H1 (cell line): ENCODE measurements at regions not wholly inside any gene's neighbourhood (a gene's known extent, or its start where the extent isn't known, plus 50 kb on each side); places are given as distances from the start of the nearest gene placed in this dataset.

Experiments used
- CTCF ChIA-PET: fragments of 300-600 bp; sonication (Branson Sonifier 250); formaldehyde crosslinking; loops from one replicate; lab custom pipeline; 2021; ENCODE audit not compliant: partially characterized antibody; lab: Charles Lee
- POLR2A ChIA-PET: fragments of 300-600 bp; sonication (Branson Sonifier 250); formaldehyde crosslinking; loops from one replicate; lab custom pipeline; 2021; ENCODE audit warnings: inconsistent platforms; ENCODE audit not compliant: partially characterized antibody; lab: Charles Lee
- DNase-seq, 2 experiments: peaks; one replicate each; pipeline versions ENCODE4 v3.0.0 to v3.0.0-alpha.2; 2010 to 2022; ENCODE audit warnings: low spot score in 2 of 2, low read depth in 1 of 2, mixed read lengths in 1 of 2
- FAIRE-seq: peaks from 2 replicates; lab custom pipeline; 2011; peaks lifted over from hg19 to GRCh38; lab: Jason Lieb, UNC
- H2AFZ ChIP-seq: 2 replicates; pipeline ENCODE4 v1.8.1; 2012; ENCODE audit warnings: low read length, inconsistent platforms
- H2AK5ac ChIP-seq: 2 replicates; pipeline ENCODE4 v1.6.1; 2013; ENCODE audit warnings: low read depth, low read length
- H2BK120ac ChIP-seq: replicated peaks from 2 replicates; pipeline ENCODE3; 2013; ENCODE audit warnings: low read depth, low read length, inconsistent platforms
- H2BK12ac ChIP-seq: 2 replicates; pipeline ENCODE4 v1.6.1; 2013; ENCODE audit warnings: low read depth, low read length
- H2BK15ac ChIP-seq: 2 replicates; pipeline ENCODE4 v1.6.1; 2013; ENCODE audit warnings: low read length
- H2BK20ac ChIP-seq: 2 replicates; pipeline ENCODE4 v1.6.1; 2013; ENCODE audit warnings: low read length
- H2BK5ac ChIP-seq: 2 replicates; pipeline ENCODE4 v1.6.1; 2013; ENCODE audit warnings: low read depth, low read length
- H3K14ac ChIP-seq: 2 replicates; pipeline ENCODE4 v1.6.1; 2013; ENCODE audit warnings: inconsistent platforms; ENCODE audit not compliant: insufficient read length
- H3K18ac ChIP-seq: 2 replicates; pipeline ENCODE4 v1.6.1; 2013; ENCODE audit warnings: low read length; ENCODE audit errors: extremely low read depth
- H3K23ac ChIP-seq: 2 replicates; pipeline ENCODE4 v1.6.1; 2013; ENCODE audit warnings: inconsistent platforms; ENCODE audit not compliant: insufficient read length
- H3K23me2 ChIP-seq: 2 replicates; pipeline ENCODE4 v1.6.1; 2013; ENCODE audit warnings: low read depth, low read length
- H3K27ac ChIP-seq: 2 replicates; pipeline ENCODE4 v1.6.1; 2011; ENCODE audit warnings: low read depth, low read length, inconsistent platforms
- H3K27me3 ChIP-seq, 4 experiments: replicated peaks in 1 of 4; 1 replicate in 1 of 4; 2 replicates in 3 of 4; pipeline versions ENCODE4 v1.6.1 to v1.8.1; 2011 to 2013; ENCODE audit warnings: low read length in 3 of 4, mild to moderate bottlenecking in 3 of 4, inconsistent platforms in 2 of 4, mixed read lengths in 2 of 4, moderate library complexity in 1 of 4; ENCODE audit not compliant: control insufficient read depth in 3 of 4, insufficient read depth in 3 of 4; ENCODE audit errors: extremely low read depth in 1 of 4
- H3K36me3 ChIP-seq, 4 experiments: 2 replicates each; pipeline versions ENCODE4 v1.6.1 to v1.8.1; 2011 to 2013; ENCODE audit warnings: mild to moderate bottlenecking in 4 of 4, low read length in 3 of 4, moderate library complexity in 2 of 4, control low read depth in 1 of 4, inconsistent platforms in 1 of 4; ENCODE audit not compliant: insufficient read depth in 4 of 4, control insufficient read depth in 2 of 4
- H3K4ac ChIP-seq: replicated peaks from 2 replicates; pipeline ENCODE3; 2013; ENCODE audit warnings: low read length, low read depth, mixed read lengths, inconsistent platforms; ENCODE audit not compliant: insufficient read length
- H3K4me1 ChIP-seq, 4 experiments: replicated peaks in 1 of 4; 1 replicate in 1 of 4; 2 replicates in 3 of 4; pipeline versions ENCODE4 v1.6.1 to v1.8.1; 2011 to 2013; ENCODE audit warnings: low read length in 3 of 4, inconsistent platforms in 2 of 4, mixed read lengths in 1 of 4; ENCODE audit not compliant: insufficient read depth in 4 of 4, control insufficient read depth in 3 of 4
- H3K4me2 ChIP-seq, 2 experiments: 2 replicates each; pipeline versions ENCODE4 v1.6.1 to v1.8.1; 2011 to 2013; ENCODE audit warnings: low read depth in 2 of 2, low read length in 2 of 2, control low read depth in 1 of 2, inconsistent platforms in 1 of 2, mild to moderate bottlenecking in 1 of 2; ENCODE audit not compliant: insufficient read depth in 1 of 2
- H3K4me3 ChIP-seq, 4 experiments: fragments of 200-600, 300-600 bp in 1 of 4; sonication (generic), shearing (Covaris generic), sonication (Bioruptor Twin) in 1 of 4; 2 replicates each; pipeline versions ENCODE4 v1.5.1 to v1.8.1; 2011 to 2016; ENCODE audit warnings: low read length in 4 of 4, low read depth in 3 of 4, control low read depth in 2 of 4, inconsistent platforms in 2 of 4, mild to moderate bottlenecking in 2 of 4, mixed read lengths in 1 of 4, moderate library complexity in 1 of 4; ENCODE audit not compliant: insufficient read depth in 2 of 4; ENCODE audit errors: extremely low read depth in 1 of 4
- H3K56ac ChIP-seq: replicated peaks from 2 replicates; pipeline ENCODE3; 2013; ENCODE audit warnings: low read depth, mild to moderate bottlenecking, mixed read lengths, low read length, inconsistent platforms; ENCODE audit not compliant: insufficient read length
- H3K79me1 ChIP-seq: 2 replicates; pipeline ENCODE4 v1.6.1; 2013; ENCODE audit warnings: low read depth, low read length, control low read depth
- H3K79me2 ChIP-seq, 2 experiments: 2 replicates each; pipeline versions ENCODE4 v1.6.1 to v1.8.1; 2012 to 2013; ENCODE audit warnings: low read length in 2 of 2, mild to moderate bottlenecking in 2 of 2, inconsistent platforms in 1 of 2; ENCODE audit not compliant: insufficient read depth in 2 of 2, control insufficient read depth in 1 of 2
- H3K9ac ChIP-seq, 4 experiments: replicated peaks in 1 of 4; 1 replicate in 1 of 4; 2 replicates in 3 of 4; pipeline versions ENCODE4 v1.6.1 to v1.8.1; 2011 to 2013; ENCODE audit warnings: low read depth in 3 of 4, low read length in 3 of 4, control low read depth in 2 of 4, mild to moderate bottlenecking in 2 of 4, moderate library complexity in 2 of 4, inconsistent platforms in 1 of 4; ENCODE audit errors: extremely low read depth in 1 of 4
- H3K9me3 ChIP-seq, 2 experiments: 2 replicates each; pipeline versions ENCODE4 v1.6.1 to v1.8.1; 2012 to 2013; ENCODE audit warnings: mild to moderate bottlenecking in 2 of 2, moderate library complexity in 2 of 2, control low read depth in 1 of 2, inconsistent platforms in 1 of 2, low read depth in 1 of 2, low read length in 1 of 2, mixed read lengths in 1 of 2; ENCODE audit not compliant: insufficient read depth in 2 of 2
- H4K20me1 ChIP-seq, 2 experiments: replicated peaks in 1 of 2; 2 replicates each; pipeline versions ENCODE3 to v1.8.1; 2011 to 2013; ENCODE audit warnings: inconsistent platforms in 2 of 2, low read length in 2 of 2, mild to moderate bottlenecking in 1 of 2; ENCODE audit not compliant: insufficient read depth in 2 of 2, control insufficient read depth in 1 of 2
- H4K5ac ChIP-seq: 2 replicates; pipeline ENCODE4 v1.6.1; 2013; ENCODE audit warnings: low read length, low read depth, mixed read lengths, inconsistent platforms; ENCODE audit not compliant: insufficient read length
- H4K8ac ChIP-seq: 2 replicates; pipeline ENCODE4 v1.8.0; 2013; ENCODE audit warnings: mild to moderate bottlenecking, moderate library complexity, low read length, inconsistent platforms; ENCODE audit not compliant: insufficient read depth; ENCODE audit errors: extremely low read depth
- H4K91ac ChIP-seq: replicated peaks from 2 replicates; pipeline ENCODE3; 2013; ENCODE audit warnings: low read length, mixed read lengths, inconsistent platforms; ENCODE audit not compliant: insufficient read length
- CTCF ChIP-seq, 3 experiments: IDR thresholded peaks; 1 replicate in 2 of 3; 2 replicates in 1 of 3; pipeline versions ENCODE4 v1.5.1 to v1.6.1; 2011; ENCODE audit warnings: low read length in 3 of 3, mild to moderate bottlenecking in 3 of 3, inconsistent platforms in 2 of 3, low read depth in 1 of 3, moderate library complexity in 1 of 3; ENCODE audit not compliant: insufficient read depth in 1 of 3; ENCODE audit errors: control extremely low read depth in 1 of 3
- EZH2 ChIP-seq: fragments of 200-600 bp; sonication (generic); IDR thresholded peaks from 2 replicates; pipeline ENCODE4 v1.7.1; 2012; ENCODE audit warnings: low read depth, mild to moderate bottlenecking, moderate library complexity, low read length, inconsistent platforms; ENCODE audit not compliant: severe bottlenecking
- KDM1A ChIP-seq: fragments of 200-600, 300-600 bp; sonication (generic); IDR thresholded peaks from 2 replicates; pipeline ENCODE4 v1.7.1; 2016; ENCODE audit warnings: mild to moderate bottlenecking, low read length, borderline replicate concordance
- MAX ChIP-seq: IDR thresholded peaks from 2 replicates; pipeline ENCODE4 v1.6.1; 2012; ENCODE audit warnings: inconsistent platforms
- SAP30 ChIP-seq: fragments of 300-600 bp; sonication (generic); IDR thresholded peaks from 2 replicates; pipeline ENCODE4 v1.7.1; 2012; ENCODE audit warnings: low read length, moderate library complexity, mild to moderate bottlenecking, inconsistent platforms; ENCODE audit not compliant: insufficient read depth, insufficient replicate concordance
- SP2 ChIP-seq: IDR thresholded peaks from 2 replicates; pipeline ENCODE4 v1.6.1; 2012; ENCODE audit warnings: mild to moderate bottlenecking, low read length, inconsistent platforms
- SUZ12 ChIP-seq: fragments of 200-600 bp; sonication (generic); IDR thresholded peaks from 2 replicates; pipeline ENCODE4 v1.6.1; 2012; ENCODE audit warnings: mild to moderate bottlenecking, inconsistent platforms, low read length, moderate library complexity, mixed read lengths
- TEAD4 ChIP-seq: IDR thresholded peaks from 2 replicates; pipeline ENCODE4 v1.6.1; 2012; ENCODE audit warnings: low read depth, low read length, inconsistent platforms, mixed read lengths
- USF2 ChIP-seq: IDR thresholded peaks from 2 replicates; pipeline ENCODE4 v1.6.1; 2011; ENCODE audit warnings: low read length, improper control_type of control experiment
- YY1 ChIP-seq: IDR thresholded peaks from 2 replicates; pipeline ENCODE4 v1.6.1; 2011; ENCODE audit warnings: low read depth, mild to moderate bottlenecking, low read length
- WGBS, 2 experiments: shearing (Covaris generic) in 1 of 2; methylation state at CpG; one replicate each; pipeline versions ENCODE4 v1.1.6 to v1.1.7; 2013 to 2015; ENCODE audit warnings: low lambda C conversion rate in 2 of 2, mixed read lengths in 2 of 2, inconsistent platforms in 1 of 2, low coverage in 1 of 2, missing lambda C conversion rate in 1 of 2; ENCODE audit not compliant: insufficient replicate concordance in 2 of 2, insufficient coverage in 1 of 2, insufficient read length in 1 of 2; ENCODE audit errors: extremely low coverage in 1 of 2, missing lambda C conversion rate in 1 of 2; 5-methylcytosine and 5-hydroxymethylcytosine counted together

- no peak for FAIRE-seq
- TF ChIP-seq KDM1A: no peak
- TF ChIP-seq SAP30: no peak
- no peak for TF ChIP-seq SUZ12
- no peak for TF ChIP-seq EZH2
- no peak for TF ChIP-seq USF2
- TF ChIP-seq MAX: no peak
- TF ChIP-seq SP2: no peak
- no peak for TF ChIP-seq CTCF (IDR thresholded peaks at IDR 0.05; ENCODE audit: control extremely low read depth in 1 of 3, insufficient read depth in 1 of 3, low read depth in 1 of 3, low read length in 3 of 3)
- no peak for TF ChIP-seq YY1
- no peak for TF ChIP-seq TEAD4
- TF ChIP-seq, all 59 proteins: peak for 0
Measured at GRCh38 chrX:8916697-8917096, 115.5 kb upstream of the FAM9A start.

More at GRCh38 chrX:8916697-8917096, 115.5 kb upstream of the FAM9A start:
- H4K91ac ChIP-seq: no peak overlapping the region
- no peaks in the 10 kb centered on the region for H3K9me3 ChIP-seq
- no peak overlapping the region for H2AK5ac ChIP-seq
- no peak overlapping the region for H2BK120ac ChIP-seq
- H2BK5ac ChIP-seq: no peak overlapping the region
- H2BK15ac ChIP-seq: no peak overlapping the region
- DNase-seq: no peak
- no peaks in the 10 kb centered on the region for H3K27me3 ChIP-seq
- no peaks in the 10 kb centered on the region for H4K20me1 ChIP-seq
- H3K79me2 ChIP-seq: no peaks in the 10 kb centered on the region
- ChIA-PET CTCF (no interaction called here), POLR2A (no interaction called here)
- H3K23me2 ChIP-seq: no peaks in the 10 kb centered on the region
- H3K79me1 ChIP-seq: no peaks in the 10 kb centered on the region
- H4K8ac ChIP-seq: no peak overlapping the region
- no peak overlapping the region for H2BK20ac ChIP-seq
- no peak overlapping the region for H2BK12ac ChIP-seq
- no peak overlapping the region for H3K9ac ChIP-seq
- no peak overlapping the region for H3K4me3 ChIP-seq
- H3K18ac ChIP-seq: no peak overlapping the region
- H3K56ac ChIP-seq: no peak overlapping the region
- no peak overlapping the region for H4K5ac ChIP-seq
- no peak overlapping the region for H3K23ac ChIP-seq
- H3K4me1 ChIP-seq: no peaks in the 10 kb centered on the region
- no peak overlapping the region for H3K14ac ChIP-seq
- no peak overlapping the region for H3K4me2 ChIP-seq
- no peak overlapping the region for H2AFZ ChIP-seq
- H3K36me3 ChIP-seq: no peaks in the 10 kb centered on the region
- no peak overlapping the region for H3K4ac ChIP-seq
- 100% methylated on average over 1 of the region's 1 CpG; no CpG with 5 or more reads in 1 of the 2 experiments for WGBS, 2 experiments
- H3K27ac ChIP-seq: no peak overlapping the region
